RWPE2 (cell line): ENCODE measurements at regions not wholly inside any gene's neighbourhood (a gene's known extent, or its start where the extent isn't known, plus 50 kb on each side); places are given as distances from the start of the nearest gene placed in this dataset.

ENCODE experiments used
- ATAC-seq: fragments of 200-7000 bp; cut with Tn5 transposase; 3 replicates; pipeline ENCODE4 v1.9.1; 2021; ENCODE audit warnings: low read depth
- DNase-seq: peaks from one replicate; pipeline ENCODE4 v3.0.0-alpha.2; 2020; ENCODE audit warnings: low spot score
- H3K27ac ChIP-seq: fragments of 450-650 bp; 2 replicates; pipeline ENCODE4 v1.5.1; 2017; ENCODE audit warnings: mild to moderate bottlenecking; ENCODE audit not compliant: poor library complexity, severe bottlenecking
- H3K27me3 ChIP-seq: fragments of 250-450 bp; sonication (Bioruptor Pico); 2 replicates; pipeline ENCODE4 v1.5.1; 2021; ENCODE audit warnings: mild to moderate bottlenecking, moderate library complexity; ENCODE audit not compliant: insufficient read depth, poor library complexity, severe bottlenecking
- H3K36me3 ChIP-seq: fragments of 250-450 bp; sonication (Bioruptor Pico); 2 replicates; pipeline ENCODE4 v1.5.1; 2020; ENCODE audit warnings: low read depth, mild to moderate bottlenecking, moderate library complexity
- H3K4me1 ChIP-seq: fragments of 250-450 bp; sonication (Bioruptor Pico); 2 replicates; pipeline ENCODE4 v1.5.1; 2021; ENCODE audit warnings: mild to moderate bottlenecking, moderate library complexity; ENCODE audit not compliant: insufficient read depth, poor library complexity, severe bottlenecking
- H3K4me3 ChIP-seq: fragments of 250-450 bp; sonication (Bioruptor Pico); 2 replicates; pipeline ENCODE4 v1.5.1; 2021; ENCODE audit warnings: mild to moderate bottlenecking, moderate library complexity; ENCODE audit not compliant: severe bottlenecking
- H3K9me3 ChIP-seq: fragments of 250-450 bp; sonication (Bioruptor Pico); 2 replicates; pipeline ENCODE4 v1.5.1; 2021; ENCODE audit warnings: mild to moderate bottlenecking, moderate library complexity; ENCODE audit not compliant: severe bottlenecking
- CTCF ChIP-seq: fragments of 450-650 bp; IDR thresholded peaks from one replicate; pipeline ENCODE4 v1.5.1; 2017; ENCODE audit warnings: mild to moderate bottlenecking, moderate library complexity; ENCODE audit not compliant: poor library complexity, severe bottlenecking

- TF ChIP-seq CTCF, result no peak
- Histone ChIP-seq H3K27me3 (no peaks in the 10 kb centered on the region), H3K4me3 (no peak overlapping the region), H3K27ac (peak overlapping the region; percentile 80), H3K36me3 (no peaks in the 10 kb centered on the region), H3K4me1 (peaks cover 31% of the 10 kb centered on the region), H3K9me3 (no peaks in the 10 kb centered on the region)
- no peak for ATAC-seq
- DNase-seq, result no peak
Observed at GRCh38 chr2:150588506-150588870, 101.0 kb upstream of the RND3 start.

GRCh38 chr2:150587547-150588505 lies 100.4 kb upstream of the RND3 start:
- ATAC-seq (no peak), DNase-seq (no peak)
- no peaks in the 10 kb centered on the region for H3K27me3 ChIP-seq
- peaks cover 31% of the 10 kb centered on the region for H3K4me1 ChIP-seq
- H3K9me3 ChIP-seq, result peaks cover 2% of the 10 kb centered on the region
- H3K4me3 ChIP-seq, result no peak overlapping the region
- H3K27ac ChIP-seq, result peak overlapping the region; percentile 80
- TF ChIP-seq CTCF, result no peak
- H3K36me3 ChIP-seq, result no peaks in the 10 kb centered on the region

GRCh38 chr2:150586858-150587257 lies 99.4 kb upstream of the RND3 start:
- H3K27ac ChIP-seq, result peak overlapping the region; percentile 80

GRCh38 chr2:150585221-150585971 lies 97.9 kb upstream of the RND3 start:
- DNase-seq (no peak), ATAC-seq (no peak)
- no peaks in the 10 kb centered on the region for H3K36me3 ChIP-seq
- no peaks in the 10 kb centered on the region for H3K27me3 ChIP-seq
- no peak for TF ChIP-seq CTCF
- H3K27ac ChIP-seq, result peak overlapping the region; percentile 80
- peaks cover 31% of the 10 kb centered on the region for H3K4me1 ChIP-seq
- H3K4me3 ChIP-seq, result no peak overlapping the region
- peaks cover 3% of the 10 kb centered on the region for H3K9me3 ChIP-seq

More at GRCh38 chr2:150586858-150587257, 99.4 kb upstream of the RND3 start:
- peak; percentile 95 for ATAC-seq
- H3K9me3 ChIP-seq, result peaks cover 2% of the 10 kb centered on the region
- H3K36me3 ChIP-seq, result no peaks in the 10 kb centered on the region
- no peaks in the 10 kb centered on the region for H3K27me3 ChIP-seq
- H3K4me3 ChIP-seq, result no peak overlapping the region
- TF ChIP-seq CTCF, result no peak
- peaks cover 31% of the 10 kb centered on the region for H3K4me1 ChIP-seq
- no peak for DNase-seq
